ENCODE measurements at regions not wholly inside any gene's neighbourhood (a gene's known extent, or its start where the extent isn't known, plus 50 kb on each side); places are given as distances from the start of the nearest gene placed in this dataset.

- no peaks in the 10 kb centered on the region for H3K4me1 ChIP-seq (ENCODE audit: control insufficient read depth in 1 of 2, insufficient read depth in 2 of 2, low read length in 2 of 2)
- H3K79me2 ChIP-seq (ENCODE audit: insufficient read depth, low read length): no peaks in the 10 kb centered on the region
- H3K27me3 ChIP-seq (ENCODE audit: insufficient read depth, low read length): no peaks in the 10 kb centered on the region
- ATAC-seq (no peak), DNase-seq (ENCODE audit: low read depth, low spot score) (no peak)
- no peaks in the 10 kb centered on the region for H3K36me3 ChIP-seq (ENCODE audit: control insufficient read depth in 1 of 2, insufficient read depth in 2 of 2, low read length in 2 of 2)
- ChIA-PET CTCF (no interaction called here), POLR2A (no interaction called here), RAD21 (ENCODE audit: low non-redundant PET in 1 of 2, low total read pairs in 2 of 2, uncharacterized antibody in 2 of 2, unreplicated experiment in 2 of 2) (no interaction called here)
- no peak overlapping the region for H3K4me2 ChIP-seq (ENCODE audit: low read length)
- intact Hi-C loops (cut with micrococcal nuclease): no loop called here
- H2AFZ ChIP-seq (ENCODE audit: low read depth, low read length, poor library complexity, severe bottlenecking): no peak overlapping the region
- H3K9me2 ChIP-seq (ENCODE audit: insufficient read depth): no peaks in the 10 kb centered on the region
- H3K9ac ChIP-seq (ENCODE audit: low read length): no peak overlapping the region
- no peak overlapping the region for H3K4me3 ChIP-seq (replicated peaks in 1 of 2; ENCODE audit: low read depth in 1 of 2, low read length in 2 of 2)
- TF ChIP-seq SRF (IDR thresholded peaks at IDR 0.05; ENCODE audit: low read depth) (0 out of 2 replicates have a peak, but pooled peaks have one; percentile 31), FOSL1 (IDR thresholded peaks at IDR 0.05; ENCODE audit: low read depth) (no peak)
- H4K20me1 ChIP-seq (ENCODE audit: insufficient read depth): no peaks in the 10 kb centered on the region
- H3K9me3 ChIP-seq (ENCODE audit: control insufficient read depth in 1 of 2, insufficient read depth in 1 of 2, low read depth in 1 of 2, low read length in 2 of 2): no peaks in the 10 kb centered on the region
- no TSS peak for BruUV-seq (replicated peaks)
- no peak overlapping the region for H3K27ac ChIP-seq (ENCODE audit: low read depth, low read length)
Observed at GRCh38 chr13:22432690-22433089, 748.1 kb upstream of the SGCG start.

GRCh38 chr13:22447132-22447886 lies 733.5 kb upstream of the SGCG start:
- Histone ChIP-seq H3K9me2 (ENCODE audit: insufficient read depth) (no peaks in the 10 kb centered on the region), H3K4me3 (replicated peaks in 1 of 2; ENCODE audit: low read depth in 1 of 2, low read length in 2 of 2) (no peak overlapping the region), H3K27me3 (ENCODE audit: insufficient read depth, low read length) (no peaks in the 10 kb centered on the region), H3K36me3 (ENCODE audit: control insufficient read depth in 1 of 2, insufficient read depth in 2 of 2, low read length in 2 of 2) (no peaks in the 10 kb centered on the region), H3K9ac (ENCODE audit: low read length) (no peak overlapping the region), H3K4me2 (ENCODE audit: low read length) (no peak overlapping the region), H2AFZ (ENCODE audit: low read depth, low read length, poor library complexity, severe bottlenecking) (no peak overlapping the region), H3K9me3 (ENCODE audit: control insufficient read depth in 1 of 2, insufficient read depth in 1 of 2, low read depth in 1 of 2, low read length in 2 of 2) (no peaks in the 10 kb centered on the region), H3K79me2 (ENCODE audit: insufficient read depth, low read length) (no peaks in the 10 kb centered on the region), H4K20me1 (ENCODE audit: insufficient read depth) (no peaks in the 10 kb centered on the region), H3K4me1 (ENCODE audit: control insufficient read depth in 1 of 2, insufficient read depth in 2 of 2, low read length in 2 of 2) (no peaks in the 10 kb centered on the region), H3K27ac (ENCODE audit: low read depth, low read length) (no peak overlapping the region)
- DNase-seq (ENCODE audit: low read depth, low spot score): no peak
- ChIA-PET CTCF (no interaction called here), POLR2A (no interaction called here), RAD21 (ENCODE audit: low non-redundant PET in 1 of 2, low total read pairs in 2 of 2, uncharacterized antibody in 2 of 2, unreplicated experiment in 2 of 2) (no interaction called here)
- no peak for ATAC-seq
- intact Hi-C loops (cut with micrococcal nuclease): no loop called here
- no TSS peak for BruUV-seq (replicated peaks)
- TF ChIP-seq MAX (IDR thresholded peaks at IDR 0.05): no peak
- no peak for TF ChIP-seq EZH2phosphoT487 (IDR thresholded peaks at IDR 0.05; ENCODE audit: borderline replicate concordance)
- no peak for TF ChIP-seq EGR1 (IDR thresholded peaks at IDR 0.05; ENCODE audit: low read depth)
- no peak for TF ChIP-seq FOSL1 (IDR thresholded peaks at IDR 0.05; ENCODE audit: low read depth)
- no peak for TF ChIP-seq CEBPB (IDR thresholded peaks at IDR 0.05; ENCODE audit: low read depth)
- no peak for TF ChIP-seq JUND (IDR thresholded peaks at IDR 0.05)
- no peak for TF ChIP-seq ELF1 (IDR thresholded peaks at IDR 0.05; ENCODE audit: borderline replicate concordance, low read depth)
- TF ChIP-seq, protein P1, sequence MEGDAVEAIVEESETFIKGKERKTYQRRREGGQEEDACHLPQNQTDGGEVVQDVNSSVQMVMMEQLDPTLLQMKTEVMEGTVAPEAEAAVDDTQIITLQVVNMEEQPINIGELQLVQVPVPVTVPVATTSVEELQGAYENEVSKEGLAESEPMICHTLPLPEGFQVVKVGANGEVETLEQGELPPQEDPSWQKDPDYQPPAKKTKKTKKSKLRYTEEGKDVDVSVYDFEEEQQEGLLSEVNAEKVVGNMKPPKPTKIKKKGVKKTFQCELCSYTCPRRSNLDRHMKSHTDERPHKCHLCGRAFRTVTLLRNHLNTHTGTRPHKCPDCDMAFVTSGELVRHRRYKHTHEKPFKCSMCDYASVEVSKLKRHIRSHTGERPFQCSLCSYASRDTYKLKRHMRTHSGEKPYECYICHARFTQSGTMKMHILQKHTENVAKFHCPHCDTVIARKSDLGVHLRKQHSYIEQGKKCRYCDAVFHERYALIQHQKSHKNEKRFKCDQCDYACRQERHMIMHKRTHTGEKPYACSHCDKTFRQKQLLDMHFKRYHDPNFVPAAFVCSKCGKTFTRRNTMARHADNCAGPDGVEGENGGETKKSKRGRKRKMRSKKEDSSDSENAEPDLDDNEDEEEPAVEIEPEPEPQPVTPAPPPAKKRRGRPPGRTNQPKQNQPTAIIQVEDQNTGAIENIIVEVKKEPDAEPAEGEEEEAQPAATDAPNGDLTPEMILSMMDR (IDR thresholded peaks at IDR 0.05 in 2 of 3, conservative IDR thresholded peaks at IDR 0.05 in 1 of 3; ENCODE audit: borderline replicate concordance in 1 of 3, insufficient read depth in 1 of 3, low read depth in 2 of 3, low read length in 2 of 3): no peak
- TF ChIP-seq POLR2AphosphoS5 (IDR thresholded peaks at IDR 0.05; ENCODE audit: low read depth, low read length): no peak
- no peak for TF ChIP-seq CBX3 (IDR thresholded peaks at IDR 0.05; ENCODE audit: low read depth)
- TF ChIP-seq RAD21 (IDR thresholded peaks at IDR 0.05; ENCODE audit: low read depth): no peak
- no peak for TF ChIP-seq SRF (IDR thresholded peaks at IDR 0.05; ENCODE audit: low read depth)
- TF ChIP-seq TCF7L2 (IDR thresholded peaks at IDR 0.05; ENCODE audit: borderline replicate concordance, extremely low read depth, insufficient read depth, insufficient read length): no peak
- TF ChIP-seq REST (IDR thresholded peaks at IDR 0.05; ENCODE audit: low read depth): no peak
- TF ChIP-seq, protein P2, sequence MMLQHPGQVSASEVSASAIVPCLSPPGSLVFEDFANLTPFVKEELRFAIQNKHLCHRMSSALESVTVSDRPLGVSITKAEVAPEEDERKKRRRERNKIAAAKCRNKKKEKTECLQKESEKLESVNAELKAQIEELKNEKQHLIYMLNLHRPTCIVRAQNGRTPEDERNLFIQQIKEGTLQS (IDR thresholded peaks at IDR 0.05): no peak
- no peak for TF ChIP-seq SP1 (IDR thresholded peaks at IDR 0.05; ENCODE audit: low read depth)

All from HCT116 (cell line).